Astrocyte (in vitro differentiated cells and primary cell): ENCODE measurements at regions not wholly inside any gene's neighbourhood (a gene's known extent, or its start where the extent isn't known, plus 50 kb on each side); places are given as distances from the start of the nearest gene placed in this dataset.

Experiments
- EZH2 ChIP-seq: IDR thresholded peaks from 2 replicates; pipeline ENCODE4 v1.6.1; 2012; ENCODE audit warnings: mild to moderate bottlenecking, low read length, inconsistent platforms; ENCODE audit not compliant: insufficient read depth
- TF ChIP-seq, protein P1 (sequence below): IDR thresholded peaks from 2 replicates; pipeline ENCODE4 v1.5.1; 2011; ENCODE audit warnings: low read depth, mild to moderate bottlenecking, inconsistent platforms, low read length, moderate library complexity; ENCODE audit not compliant: insufficient read depth

- TF ChIP-seq, protein P1, sequence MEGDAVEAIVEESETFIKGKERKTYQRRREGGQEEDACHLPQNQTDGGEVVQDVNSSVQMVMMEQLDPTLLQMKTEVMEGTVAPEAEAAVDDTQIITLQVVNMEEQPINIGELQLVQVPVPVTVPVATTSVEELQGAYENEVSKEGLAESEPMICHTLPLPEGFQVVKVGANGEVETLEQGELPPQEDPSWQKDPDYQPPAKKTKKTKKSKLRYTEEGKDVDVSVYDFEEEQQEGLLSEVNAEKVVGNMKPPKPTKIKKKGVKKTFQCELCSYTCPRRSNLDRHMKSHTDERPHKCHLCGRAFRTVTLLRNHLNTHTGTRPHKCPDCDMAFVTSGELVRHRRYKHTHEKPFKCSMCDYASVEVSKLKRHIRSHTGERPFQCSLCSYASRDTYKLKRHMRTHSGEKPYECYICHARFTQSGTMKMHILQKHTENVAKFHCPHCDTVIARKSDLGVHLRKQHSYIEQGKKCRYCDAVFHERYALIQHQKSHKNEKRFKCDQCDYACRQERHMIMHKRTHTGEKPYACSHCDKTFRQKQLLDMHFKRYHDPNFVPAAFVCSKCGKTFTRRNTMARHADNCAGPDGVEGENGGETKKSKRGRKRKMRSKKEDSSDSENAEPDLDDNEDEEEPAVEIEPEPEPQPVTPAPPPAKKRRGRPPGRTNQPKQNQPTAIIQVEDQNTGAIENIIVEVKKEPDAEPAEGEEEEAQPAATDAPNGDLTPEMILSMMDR = no peak
- no peak for TF ChIP-seq EZH2
These were observed 145.4 kb upstream of the GRAMD2B start for GRCh38 chr5:126277762-126278161.
